ENCODE measurements at regions not wholly inside any gene's neighbourhood (a gene's known extent, or its start where the extent isn't known, plus 50 kb on each side); places are given as distances from the start of the nearest gene placed in this dataset.

- H3K36me3 ChIP-seq (ENCODE audit: control insufficient read depth, insufficient read depth, low read length), result no peaks in the 10 kb centered on the region
Observed at GRCh38 chr6:14906621-14907020, 339.2 kb upstream of the JARID2 start.

GRCh38 chr6:14910692-14911547 is 334.9 kb upstream of the JARID2 start:
- no peaks in the 10 kb centered on the region for H3K9me3 ChIP-seq (ENCODE audit: control insufficient read depth, low read length)
- H3K4me3 ChIP-seq (ENCODE audit: insufficient read depth, low read depth, low read length), result no peak overlapping the region
- H3K27ac ChIP-seq (ENCODE audit: insufficient read depth, low read depth, low read length, poor library complexity, severe bottlenecking), result no peak overlapping the region
- H3K27me3 ChIP-seq (ENCODE audit: control insufficient read depth, insufficient read depth, low read length, poor library complexity, severe bottlenecking), result no peaks in the 10 kb centered on the region
- no peaks in the 10 kb centered on the region for H3K4me1 ChIP-seq (ENCODE audit: control insufficient read depth, insufficient read depth, low read length)
- no peaks in the 10 kb centered on the region for H3K36me3 ChIP-seq (ENCODE audit: control insufficient read depth, insufficient read depth, low read length)
- WGBS, 2 experiments, result 93% methylated on average over 13 of the region's 13 CpGs

More at GRCh38 chr6:14906621-14907020, 339.2 kb upstream of the JARID2 start:
- no peak overlapping the region for H3K4me3 ChIP-seq (ENCODE audit: insufficient read depth, low read depth, low read length)
- 90 to 93% methylated on average over 1 of the region's 2 CpGs for WGBS, 2 experiments
- H3K9me3 ChIP-seq (ENCODE audit: control insufficient read depth, low read length), result no peaks in the 10 kb centered on the region
- no peaks in the 10 kb centered on the region for H3K4me1 ChIP-seq (ENCODE audit: control insufficient read depth, insufficient read depth, low read length)
- no peaks in the 10 kb centered on the region for H3K27me3 ChIP-seq (ENCODE audit: control insufficient read depth, insufficient read depth, low read length, poor library complexity, severe bottlenecking)
- H3K27ac ChIP-seq (ENCODE audit: insufficient read depth, low read depth, low read length, poor library complexity, severe bottlenecking), result no peak overlapping the region

- Histone ChIP-seq H3K4me1 (ENCODE audit: control insufficient read depth, insufficient read depth, low read length) (no peaks in the 10 kb centered on the region), H3K27ac (ENCODE audit: insufficient read depth, low read depth, low read length, poor library complexity, severe bottlenecking) (no peak overlapping the region), H3K36me3 (ENCODE audit: control insufficient read depth, insufficient read depth, low read length) (no peaks in the 10 kb centered on the region), H3K9me3 (ENCODE audit: control insufficient read depth, low read length) (no peaks in the 10 kb centered on the region), H3K4me3 (ENCODE audit: insufficient read depth, low read depth, low read length) (no peak overlapping the region), H3K27me3 (ENCODE audit: control insufficient read depth, insufficient read depth, low read length, poor library complexity, severe bottlenecking) (no peaks in the 10 kb centered on the region)
- 85 to 86% methylated on average over 10 of the region's 10 CpGs for WGBS, 2 experiments
Observed at GRCh38 chr6:14912226-14912625, 333.6 kb upstream of the JARID2 start.

- Histone ChIP-seq H3K27ac (ENCODE audit: insufficient read depth, low read depth, low read length, poor library complexity, severe bottlenecking) (no peak overlapping the region), H3K36me3 (ENCODE audit: control insufficient read depth, insufficient read depth, low read length) (no peaks in the 10 kb centered on the region), H3K27me3 (ENCODE audit: control insufficient read depth, insufficient read depth, low read length, poor library complexity, severe bottlenecking) (no peaks in the 10 kb centered on the region), H3K4me3 (ENCODE audit: insufficient read depth, low read depth, low read length) (no peak overlapping the region), H3K4me1 (ENCODE audit: control insufficient read depth, insufficient read depth, low read length) (no peaks in the 10 kb centered on the region), H3K9me3 (ENCODE audit: control insufficient read depth, low read length) (no peaks in the 10 kb centered on the region)
- WGBS, 2 experiments, result 86 to 88% methylated on average over 2 of the region's 2 CpGs
Observed at GRCh38 chr6:14912706-14913105, 333.2 kb upstream of the JARID2 start.

GRCh38 chr6:14913931-14914330 is 331.9 kb upstream of the JARID2 start:
- WGBS, 2 experiments, result 94 to 100% methylated on average over 1 to 2 of the region's 2 CpGs
- Histone ChIP-seq H3K4me1 (ENCODE audit: control insufficient read depth, insufficient read depth, low read length) (no peaks in the 10 kb centered on the region), H3K27me3 (ENCODE audit: control insufficient read depth, insufficient read depth, low read length, poor library complexity, severe bottlenecking) (no peaks in the 10 kb centered on the region), H3K27ac (ENCODE audit: insufficient read depth, low read depth, low read length, poor library complexity, severe bottlenecking) (no peak overlapping the region), H3K4me3 (ENCODE audit: insufficient read depth, low read depth, low read length) (no peak overlapping the region), H3K36me3 (ENCODE audit: control insufficient read depth, insufficient read depth, low read length) (no peaks in the 10 kb centered on the region), H3K9me3 (ENCODE audit: control insufficient read depth, low read length) (no peaks in the 10 kb centered on the region)

- H3K9me3 ChIP-seq (ENCODE audit: control insufficient read depth, low read length), result no peaks in the 10 kb centered on the region
- H3K4me1 ChIP-seq (ENCODE audit: control insufficient read depth, insufficient read depth, low read length), result peaks cover under 1% of the 10 kb centered on the region
- H3K36me3 ChIP-seq (ENCODE audit: control insufficient read depth, insufficient read depth, low read length), result no peaks in the 10 kb centered on the region
- H3K27me3 ChIP-seq (ENCODE audit: control insufficient read depth, insufficient read depth, low read length, poor library complexity, severe bottlenecking), result no peaks in the 10 kb centered on the region
- H3K27ac ChIP-seq (ENCODE audit: insufficient read depth, low read depth, low read length, poor library complexity, severe bottlenecking), result no peak overlapping the region
- WGBS, 2 experiments, result 95% methylated on average over 36 of the region's 36 CpGs
- no peak overlapping the region for H3K4me3 ChIP-seq (ENCODE audit: insufficient read depth, low read depth, low read length)
Observed at GRCh38 chr6:14915888-14916832, 329.7 kb upstream of the JARID2 start.

- 85 to 87% methylated on average over 12 of the region's 12 CpGs for WGBS, 2 experiments
- Histone ChIP-seq H3K4me1 (ENCODE audit: control insufficient read depth, insufficient read depth, low read length) (peaks cover 12% of the 10 kb centered on the region), H3K27me3 (ENCODE audit: control insufficient read depth, insufficient read depth, low read length, poor library complexity, severe bottlenecking) (no peaks in the 10 kb centered on the region), H3K9me3 (ENCODE audit: control insufficient read depth, low read length) (no peaks in the 10 kb centered on the region), H3K36me3 (ENCODE audit: control insufficient read depth, insufficient read depth, low read length) (no peaks in the 10 kb centered on the region), H3K4me3 (ENCODE audit: insufficient read depth, low read depth, low read length) (no peak overlapping the region), H3K27ac (ENCODE audit: insufficient read depth, low read depth, low read length, poor library complexity, severe bottlenecking) (no peak overlapping the region)
Observed at GRCh38 chr6:14917109-14917910, 328.6 kb upstream of the JARID2 start.

- Histone ChIP-seq H3K4me3 (ENCODE audit: insufficient read depth, low read depth, low read length) (no peak overlapping the region), H3K27ac (ENCODE audit: insufficient read depth, low read depth, low read length, poor library complexity, severe bottlenecking) (no peak overlapping the region), H3K9me3 (ENCODE audit: control insufficient read depth, low read length) (no peaks in the 10 kb centered on the region), H3K36me3 (ENCODE audit: control insufficient read depth, insufficient read depth, low read length) (no peaks in the 10 kb centered on the region), H3K4me1 (ENCODE audit: control insufficient read depth, insufficient read depth, low read length) (peaks cover 14% of the 10 kb centered on the region), H3K27me3 (ENCODE audit: control insufficient read depth, insufficient read depth, low read length, poor library complexity, severe bottlenecking) (no peaks in the 10 kb centered on the region)
- 90% methylated on average over 16 of the region's 16 CpGs for WGBS, 2 experiments
Observed at GRCh38 chr6:14918200-14918907, 327.5 kb upstream of the JARID2 start.

GRCh38 chr6:14919038-14919670 is 326.7 kb upstream of the JARID2 start:
- H3K36me3 ChIP-seq (ENCODE audit: control insufficient read depth, insufficient read depth, low read length), result no peaks in the 10 kb centered on the region
- no peak overlapping the region for H3K4me3 ChIP-seq (ENCODE audit: insufficient read depth, low read depth, low read length)
- 92 to 94% methylated on average over 9 of the region's 9 CpGs for WGBS, 2 experiments
- peaks cover 22% of the 10 kb centered on the region for H3K4me1 ChIP-seq (ENCODE audit: control insufficient read depth, insufficient read depth, low read length)
- no peak overlapping the region for H3K27ac ChIP-seq (ENCODE audit: insufficient read depth, low read depth, low read length, poor library complexity, severe bottlenecking)
- H3K27me3 ChIP-seq (ENCODE audit: control insufficient read depth, insufficient read depth, low read length, poor library complexity, severe bottlenecking), result no peaks in the 10 kb centered on the region
- no peaks in the 10 kb centered on the region for H3K9me3 ChIP-seq (ENCODE audit: control insufficient read depth, low read length)
